K562 (cell line): ENCODE measurements at regions not wholly inside any gene's neighbourhood (a gene's known extent, or its start where the extent isn't known, plus 50 kb on each side); places are given as distances from the start of the nearest gene placed in this dataset.
"Not testable (repeated sequence)": the region's sequence is repeated elsewhere in the genome, so short reads cannot be mapped to it uniquely, and the experiment has no call there.

Source experiments
- BDP1 ChIP-seq: IDR thresholded peaks from 3 replicates; pipeline ENCODE4 v1.6.1; 2011; ENCODE audit not compliant: insufficient read length, insufficient read depth
- CEBPG ChIP-seq, 3 experiments: fragments of 200-800 bp in 1 of 3; sonication (Bioruptor generic) in 1 of 3; sonication (generic) in 1 of 3; formaldehyde crosslinking in 1 of 3; IDR thresholded peaks in 2 of 3; conservative IDR thresholded peaks in 1 of 3; 2 replicates each; pipeline versions ENCODE4 v1.6.1 to v1.8.0; 2016 to 2022; ENCODE audit warnings: missing compliant biosample characterization in 2 of 3, missing genetic modification characterization in 2 of 3, mild to moderate bottlenecking in 1 of 3, missing genetic modification reagents in 1 of 3
- E4F1 ChIP-seq: fragments of 250-450 bp; sonication (Bioruptor Pico); IDR thresholded peaks from 2 replicates; pipeline ENCODE4 v1.5.0; 2021; ENCODE audit warnings: mild to moderate bottlenecking, borderline replicate concordance
- ETV6 ChIP-seq, 3 experiments: fragments of 150-350 bp in 1 of 3; sonication (generic) in 1 of 3; formaldehyde crosslinking in 1 of 3; IDR thresholded peaks; 2 replicates each; pipeline versions ENCODE4 v1.6.1 to v1.8.0; 2014 to 2022; ENCODE audit warnings: borderline replicate concordance in 2 of 3, low read depth in 2 of 3, antibody characterized with exemption in 1 of 3, low read length in 1 of 3, mild to moderate bottlenecking in 1 of 3, missing genetic modification reagents in 1 of 3
- HIVEP1 ChIP-seq: fragments of 250-450 bp; sonication (Bioruptor Pico); IDR thresholded peaks from 2 replicates; pipeline ENCODE4 v1.4.0; 2020; ENCODE audit warnings: mild to moderate bottlenecking
- RBM34 ChIP-seq: fragments of 200-400 bp; formaldehyde crosslinking; IDR thresholded peaks from 2 replicates; pipeline ENCODE4 v1.6.1; 2018; ENCODE audit warnings: low read length, borderline replicate concordance; ENCODE audit not compliant: insufficient read depth
- SP2 ChIP-seq: IDR thresholded peaks from 2 replicates; pipeline ENCODE4 v1.6.1; 2011; ENCODE audit warnings: mild to moderate bottlenecking, low read depth, low read length, moderate library complexity; ENCODE audit not compliant: poor library complexity, severe bottlenecking; ENCODE audit errors: extremely low read depth
- TRIM28 ChIP-seq: fragments of 450-650 bp; IDR thresholded peaks from 2 replicates; pipeline ENCODE4 v1.6.1; 2017
- ZNF3 ChIP-seq: fragments of 250-450 bp; sonication (Bioruptor Pico); IDR thresholded peaks from 2 replicates; pipeline ENCODE4 v1.5.0; 2021; ENCODE audit warnings: mild to moderate bottlenecking, moderate library complexity
- ZZZ3 ChIP-seq: fragments of 450-650 bp; IDR thresholded peaks from 2 replicates; pipeline ENCODE4 v1.6.1; 2016; ENCODE audit warnings: antibody characterized with exemption, mild to moderate bottlenecking, moderate library complexity
- TF ChIP-seq, protein P1 (sequence below): sonication (generic); formaldehyde crosslinking; IDR thresholded peaks from 2 replicates; pipeline ENCODE4 v1.8.1; 2023; ENCODE audit warnings: mild to moderate bottlenecking, missing genetic modification reagents

- TF ChIP-seq E4F1; HIVEP1 (CRISPR knock-in tag); TRIM28; ZZZ3; BDP1; CEBPG (CRISPR knock-in tag; IDR thresholded peaks at IDR 0.05); CEBPG (tag; conservative IDR thresholded peaks at IDR 0.05 in 1 of 2, IDR thresholded peaks at IDR 0.05 in 1 of 2); ETV6 (IDR thresholded peaks at IDR 0.05; ENCODE audit: borderline replicate concordance in 1 of 2, low read depth in 2 of 2, low read length in 1 of 2); ETV6 (CRISPR knock-in tag; IDR thresholded peaks at IDR 0.05; ENCODE audit: borderline replicate concordance); RBM34; SP2; ZNF3 (CRISPR knock-in tag): not testable (repeated sequence)
- TF ChIP-seq, protein P1, sequence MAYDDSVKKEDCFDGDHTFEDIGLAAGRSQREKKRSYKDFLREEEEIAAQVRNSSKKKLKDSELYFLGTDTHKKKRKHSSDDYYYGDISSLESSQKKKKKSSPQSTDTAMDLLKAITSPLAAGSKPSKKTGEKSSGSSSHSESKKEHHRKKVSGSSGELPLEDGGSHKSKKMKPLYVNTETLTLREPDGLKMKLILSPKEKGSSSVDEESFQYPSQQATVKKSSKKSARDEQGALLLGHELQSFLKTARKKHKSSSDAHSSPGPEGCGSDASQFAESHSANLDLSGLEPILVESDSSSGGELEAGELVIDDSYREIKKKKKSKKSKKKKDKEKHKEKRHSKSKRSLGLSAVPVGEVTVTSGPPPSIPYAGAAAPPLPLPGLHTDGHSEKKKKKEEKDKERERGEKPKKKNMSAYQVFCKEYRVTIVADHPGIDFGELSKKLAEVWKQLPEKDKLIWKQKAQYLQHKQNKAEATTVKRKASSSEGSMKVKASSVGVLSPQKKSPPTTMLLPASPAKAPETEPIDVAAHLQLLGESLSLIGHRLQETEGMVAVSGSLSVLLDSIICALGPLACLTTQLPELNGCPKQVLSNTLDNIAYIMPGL, result not testable (repeated sequence)
Measured at GRCh38 chrX:467686-468085, 81.0 kb upstream of the PPP2R3B start.
